DOHH2 (cell line): ENCODE measurements at regions not wholly inside any gene's neighbourhood (a gene's known extent, or its start where the extent isn't known, plus 50 kb on each side); places are given as distances from the start of the nearest gene placed in this dataset.

ENCODE experiments used
- EZH2phosphoT487 ChIP-seq: fragments of 200-600 bp; sonication (generic); IDR thresholded peaks from 2 replicates; pipeline ENCODE4 v1.6.1; 2017; ENCODE audit warnings: borderline replicate concordance, mild to moderate bottlenecking, antibody characterized with exemption, low read length, moderate library complexity, mixed read lengths
- TF ChIP-seq, protein P1 (sequence below): fragments of 200-600 bp; sonication (generic); IDR thresholded peaks from one replicate; pipeline ENCODE4 v1.5.1; 2014; ENCODE audit warnings: antibody characterized with exemption, mild to moderate bottlenecking, low read depth, low read length; ENCODE audit not compliant: poor library complexity, severe bottlenecking

DNA sequence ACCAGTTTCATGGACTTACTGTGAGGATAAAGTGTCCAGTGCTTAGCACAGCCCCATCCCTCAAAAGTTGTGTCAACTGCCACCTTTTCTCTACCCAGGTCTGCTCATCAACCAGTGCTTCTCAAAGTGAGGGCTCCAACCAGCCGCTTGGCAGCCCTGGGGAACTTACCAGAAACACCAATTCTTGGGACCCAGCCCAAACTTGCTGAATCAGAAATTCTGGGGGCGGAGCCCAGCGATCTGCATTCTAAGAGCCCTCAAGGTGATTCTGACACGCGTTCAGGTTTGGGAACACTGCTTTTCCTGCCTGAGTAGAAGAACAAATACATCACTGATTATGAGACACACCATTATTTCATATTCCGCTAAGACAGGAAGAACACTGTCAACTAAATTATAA is 132.0 kb downstream of the NSG2 start:
- TF ChIP-seq, protein P1, sequence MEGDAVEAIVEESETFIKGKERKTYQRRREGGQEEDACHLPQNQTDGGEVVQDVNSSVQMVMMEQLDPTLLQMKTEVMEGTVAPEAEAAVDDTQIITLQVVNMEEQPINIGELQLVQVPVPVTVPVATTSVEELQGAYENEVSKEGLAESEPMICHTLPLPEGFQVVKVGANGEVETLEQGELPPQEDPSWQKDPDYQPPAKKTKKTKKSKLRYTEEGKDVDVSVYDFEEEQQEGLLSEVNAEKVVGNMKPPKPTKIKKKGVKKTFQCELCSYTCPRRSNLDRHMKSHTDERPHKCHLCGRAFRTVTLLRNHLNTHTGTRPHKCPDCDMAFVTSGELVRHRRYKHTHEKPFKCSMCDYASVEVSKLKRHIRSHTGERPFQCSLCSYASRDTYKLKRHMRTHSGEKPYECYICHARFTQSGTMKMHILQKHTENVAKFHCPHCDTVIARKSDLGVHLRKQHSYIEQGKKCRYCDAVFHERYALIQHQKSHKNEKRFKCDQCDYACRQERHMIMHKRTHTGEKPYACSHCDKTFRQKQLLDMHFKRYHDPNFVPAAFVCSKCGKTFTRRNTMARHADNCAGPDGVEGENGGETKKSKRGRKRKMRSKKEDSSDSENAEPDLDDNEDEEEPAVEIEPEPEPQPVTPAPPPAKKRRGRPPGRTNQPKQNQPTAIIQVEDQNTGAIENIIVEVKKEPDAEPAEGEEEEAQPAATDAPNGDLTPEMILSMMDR: no peak
- no peak for TF ChIP-seq EZH2phosphoT487
